ENCODE measurements at regions not wholly inside any gene's neighbourhood (a gene's known extent, or its start where the extent isn't known, plus 50 kb on each side); places are given as distances from the start of the nearest gene placed in this dataset.

GRCh38 chr2:128530025-128530573 is 211.4 kb upstream of the HS6ST1 start:
- DNase-seq (ENCODE audit: low spot score) (no peak), ATAC-seq (no peak)
- intact Hi-C loops (cut with DNase I) = no loop called here

GRCh38 chr2:128531856-128532255 is 213.2 kb upstream of the HS6ST1 start:
- intact Hi-C loops (cut with DNase I) = no loop called here
- no peak for ATAC-seq
- DNase-seq (ENCODE audit: low spot score) = no peak

- ATAC-seq (no peak), DNase-seq (ENCODE audit: low spot score) (no peak)
- intact Hi-C loops (cut with DNase I) = no loop called here
Observed at GRCh38 chr2:128533101-128533500, 214.4 kb upstream of the HS6ST1 start.

- intact Hi-C loops (cut with DNase I) = no loop called here
Observed at GRCh38 chr2:128534688-128535392, 216.2 kb upstream of the HS6ST1 start.

GRCh38 chr2:128535953-128536352 is 217.3 kb upstream of the HS6ST1 start:
- intact Hi-C loops (cut with DNase I) = no loop called here
- ATAC-seq = no peak
- no peak for DNase-seq (ENCODE audit: low spot score)

More at GRCh38 chr2:128534688-128535392, 216.2 kb upstream of the HS6ST1 start:
- no peak for ATAC-seq
- no peak for DNase-seq (ENCODE audit: low spot score)

- DNase-seq (ENCODE audit: low spot score) (no peak), ATAC-seq (no peak)
Observed at GRCh38 chr2:128536925-128537620, 218.4 kb upstream of the HS6ST1 start.

GRCh38 chr2:128537646-128538045 is 219.0 kb upstream of the HS6ST1 start:
- intact Hi-C loops (cut with DNase I) = no loop called here
- ATAC-seq (no peak), DNase-seq (ENCODE audit: low spot score) (no peak)

More at GRCh38 chr2:128536925-128537620, 218.4 kb upstream of the HS6ST1 start:
- intact Hi-C loops (cut with DNase I) = no loop called here

- no peak for DNase-seq (ENCODE audit: low spot score)
- intact Hi-C loops (cut with DNase I) = no loop called here
- ATAC-seq = no peak
Observed at GRCh38 chr2:128538396-128538795, 219.7 kb upstream of the HS6ST1 start.

GRCh38 chr2:128540670-128541069 is 222.0 kb upstream of the HS6ST1 start:
- DNase-seq (ENCODE audit: low spot score) = no peak
- intact Hi-C loops (cut with DNase I) = no loop called here
- ATAC-seq = no peak

- ATAC-seq (no peak), DNase-seq (ENCODE audit: low spot score) (no peak)
- intact Hi-C loops (cut with DNase I) = no loop called here
Observed at GRCh38 chr2:128541448-128541847, 222.8 kb upstream of the HS6ST1 start.

GRCh38 chr2:128543036-128543435 is 224.4 kb upstream of the HS6ST1 start:
- DNase-seq (ENCODE audit: low spot score) = no peak
- ATAC-seq = no peak
- intact Hi-C loops (cut with DNase I) = no loop called here

- intact Hi-C loops (cut with DNase I) = no loop called here
- ATAC-seq = no peak
- peak; percentile 32 for DNase-seq (ENCODE audit: low spot score)
Observed at GRCh38 chr2:128543646-128544045, 225.0 kb upstream of the HS6ST1 start.

- intact Hi-C loops (cut with DNase I) = no loop called here
- no peak for ATAC-seq
- peak; percentile 1 for DNase-seq (ENCODE audit: low spot score)
Observed at GRCh38 chr2:128544321-128545037, 225.8 kb upstream of the HS6ST1 start.

GRCh38 chr2:128545085-128545484 is 226.4 kb upstream of the HS6ST1 start:
- intact Hi-C loops (cut with DNase I) = no loop called here
- no peak for DNase-seq (ENCODE audit: low spot score)
- ATAC-seq = no peak

- intact Hi-C loops (cut with DNase I) = no loop called here
- DNase-seq (ENCODE audit: low spot score) (no peak), ATAC-seq (no peak)
Observed at GRCh38 chr2:128545829-128546228, 227.2 kb upstream of the HS6ST1 start.

- intact Hi-C loops (cut with DNase I) = no loop called here
- peak; percentile 31 for DNase-seq (ENCODE audit: low spot score)
- ATAC-seq = no peak
Observed at GRCh38 chr2:128547667-128548066, 229.0 kb upstream of the HS6ST1 start.

GRCh38 chr2:128548461-128548891 is 229.8 kb upstream of the HS6ST1 start:
- DNase-seq (ENCODE audit: low spot score) (peak; percentile 40), ATAC-seq (no peak)
- intact Hi-C loops (cut with DNase I) = no loop called here

GRCh38 chr2:128549094-128549493 is 230.4 kb upstream of the HS6ST1 start:
- DNase-seq (ENCODE audit: low spot score) (peak; percentile 17), ATAC-seq (no peak)
- intact Hi-C loops (cut with DNase I) = no loop called here

- no peak for ATAC-seq
- intact Hi-C loops (cut with DNase I) = no loop called here
- DNase-seq (ENCODE audit: low spot score) = peak; percentile 18
Observed at GRCh38 chr2:128549646-128550260, 231.1 kb upstream of the HS6ST1 start.

Measured in sciatic nerve (tissue), 2 donors.